Keratinocyte (primary cell): ENCODE measurements at regions not wholly inside any gene's neighbourhood (a gene's known extent, or its start where the extent isn't known, plus 50 kb on each side); places are given as distances from the start of the nearest gene placed in this dataset.

ENCODE experiments used
- DNase-seq: peaks from one replicate; pipeline ENCODE4 v3.0.0-alpha.2; 2011; ENCODE audit warnings: low read depth, missing footprints, low spot score
- FAIRE-seq: peaks from 2 replicates; lab custom pipeline; 2011; peaks lifted over from hg19 to GRCh38; lab: Jason Lieb, UNC
- H2AFZ ChIP-seq: 2 replicates; pipeline ENCODE4 v1.6.0; 2012; ENCODE audit warnings: low read length, control low read depth, inconsistent platforms; ENCODE audit not compliant: control insufficient read depth
- H3K27ac ChIP-seq: 2 replicates; pipeline ENCODE4 v1.5.1; 2011; ENCODE audit warnings: low read length; ENCODE audit not compliant: control insufficient read depth, insufficient read depth
- H3K27me3 ChIP-seq: 3 replicates; pipeline ENCODE4 v1.6.0; 2011; ENCODE audit warnings: low read length; ENCODE audit not compliant: control insufficient read depth, insufficient read depth; ENCODE audit errors: extremely low read depth
- H3K36me3 ChIP-seq, 2 experiments: 2 replicates in 1 of 2; 3 replicates in 1 of 2; pipeline ENCODE4 v1.5.1; 2011; ENCODE audit warnings: low read length in 2 of 2, mild to moderate bottlenecking in 1 of 2; ENCODE audit not compliant: control insufficient read depth in 2 of 2, insufficient read depth in 2 of 2; ENCODE audit errors: extremely low read depth in 1 of 2
- H3K4me1 ChIP-seq: 3 replicates; pipeline ENCODE4 v1.5.1; 2011; ENCODE audit warnings: low read length; ENCODE audit not compliant: control insufficient read depth, insufficient read depth; ENCODE audit errors: extremely low read depth
- H3K4me2 ChIP-seq: 3 replicates; pipeline ENCODE4 v1.6.0; 2011; ENCODE audit warnings: low read depth, low read length; ENCODE audit not compliant: control insufficient read depth, insufficient read depth; ENCODE audit errors: extremely low read depth
- H3K4me3 ChIP-seq, 3 experiments: fragments of 200-600 bp in 1 of 3; sonication (generic) in 1 of 3; 2 replicates in 2 of 3; 3 replicates in 1 of 3; pipeline ENCODE4 v1.5.1; 2011 to 2016; ENCODE audit warnings: low read length in 3 of 3, mild to moderate bottlenecking in 3 of 3, control low read depth in 2 of 3, inconsistent platforms in 1 of 3, low read depth in 1 of 3, mixed read lengths in 1 of 3, mixed run types in 1 of 3, moderate library complexity in 1 of 3; ENCODE audit not compliant: control insufficient read depth in 2 of 3, insufficient read depth in 2 of 3; ENCODE audit errors: extremely low read depth in 1 of 3
- H3K79me2 ChIP-seq: 2 replicates; pipeline ENCODE4 v1.6.0; 2012; ENCODE audit warnings: low read length; ENCODE audit not compliant: control insufficient read depth, insufficient read depth
- H3K9ac ChIP-seq: 3 replicates; pipeline ENCODE4 v1.6.0; 2011; ENCODE audit warnings: low read length; ENCODE audit not compliant: control insufficient read depth, insufficient read depth; ENCODE audit errors: extremely low read depth
- H3K9me1 ChIP-seq: 3 replicates; pipeline ENCODE4 v1.6.0; 2011; ENCODE audit warnings: low read length; ENCODE audit not compliant: control insufficient read depth, insufficient read depth; ENCODE audit errors: extremely low read depth
- H3K9me3 ChIP-seq: 2 replicates; pipeline ENCODE4 v1.5.1; 2012; ENCODE audit warnings: low read depth, low read length; ENCODE audit not compliant: control insufficient read depth
- H4K20me1 ChIP-seq: 3 replicates; pipeline ENCODE4 v1.6.0; 2011; ENCODE audit warnings: low read length; ENCODE audit not compliant: control insufficient read depth, insufficient read depth; ENCODE audit errors: extremely low read depth
- CTCF ChIP-seq, 3 experiments: IDR thresholded peaks in 1 of 3; conservative IDR thresholded peaks in 1 of 3; optimal IDR thresholded peaks in 1 of 3; 2 replicates in 2 of 3; 3 replicates in 1 of 3; pipeline versions ENCODE3 to v1.5.1; 2011; ENCODE audit warnings: low read length in 3 of 3, mild to moderate bottlenecking in 3 of 3, moderate library complexity in 2 of 3, control low read depth in 1 of 3, inconsistent platforms in 1 of 3; ENCODE audit not compliant: insufficient read depth in 2 of 3; ENCODE audit errors: extremely low read depth in 1 of 3
- EZH2 ChIP-seq: IDR thresholded peaks from one replicate; pipeline ENCODE4 v1.6.1; 2012; ENCODE audit warnings: inconsistent platforms, mild to moderate bottlenecking, low read length, moderate library complexity
- dilution Hi-C: fragments of 300-500 bp; cut with MboI; formaldehyde crosslinking; loops from one replicate; pipeline ENCODE4 v1.7.0; 2020; ENCODE audit warnings: low sequenced_read_pairs; ENCODE audit not compliant: extremely low pct_ligation_motif_present

DNA sequence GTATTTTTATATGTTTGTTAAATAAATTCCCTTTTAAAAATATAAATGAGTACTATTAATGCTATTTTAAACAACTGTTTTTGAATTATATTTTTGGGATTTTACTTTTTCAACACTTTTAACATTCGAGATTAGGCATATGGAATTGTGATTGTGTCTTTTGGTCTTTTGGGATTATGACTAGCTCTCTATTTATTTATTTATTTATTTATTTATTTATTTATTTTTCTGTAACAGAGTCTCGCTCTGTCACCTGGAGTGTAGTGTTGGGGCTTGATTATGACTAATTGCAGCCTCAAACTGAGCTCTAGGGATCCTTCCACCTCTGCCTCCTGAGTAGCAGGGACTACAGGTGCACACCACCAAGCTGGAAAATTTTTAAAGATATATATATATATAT, 1101.6 kb downstream of the FAM133A start:
- no peak overlapping the region for H3K9ac ChIP-seq
- H3K4me1 ChIP-seq: no peaks in the 10 kb centered on the region
- H3K4me3 ChIP-seq: no peak overlapping the region
- H3K9me1 ChIP-seq: no peaks in the 10 kb centered on the region
- no peaks in the 10 kb centered on the region for H3K27me3 ChIP-seq
- H4K20me1 ChIP-seq: no peaks in the 10 kb centered on the region
- DNase-seq (no peak), FAIRE-seq (no peak)
- no peaks in the 10 kb centered on the region for H3K79me2 ChIP-seq
- H3K4me2 ChIP-seq: no peak overlapping the region
- no peaks in the 10 kb centered on the region for H3K9me3 ChIP-seq
- no peak overlapping the region for H2AFZ ChIP-seq
- dilution Hi-C loops: no loop called here
- H3K27ac ChIP-seq: no peak overlapping the region
- no peaks in the 10 kb centered on the region for H3K36me3 ChIP-seq
- TF ChIP-seq CTCF (optimal IDR thresholded peaks at IDR 0.05 in 1 of 3, IDR thresholded peaks at IDR 0.05 in 1 of 3, conservative IDR thresholded peaks at IDR 0.05 in 1 of 3; ENCODE audit: extremely low read depth in 1 of 3, insufficient read depth in 2 of 3, low read length in 3 of 3) (no peak), EZH2 (no peak)

DNA sequence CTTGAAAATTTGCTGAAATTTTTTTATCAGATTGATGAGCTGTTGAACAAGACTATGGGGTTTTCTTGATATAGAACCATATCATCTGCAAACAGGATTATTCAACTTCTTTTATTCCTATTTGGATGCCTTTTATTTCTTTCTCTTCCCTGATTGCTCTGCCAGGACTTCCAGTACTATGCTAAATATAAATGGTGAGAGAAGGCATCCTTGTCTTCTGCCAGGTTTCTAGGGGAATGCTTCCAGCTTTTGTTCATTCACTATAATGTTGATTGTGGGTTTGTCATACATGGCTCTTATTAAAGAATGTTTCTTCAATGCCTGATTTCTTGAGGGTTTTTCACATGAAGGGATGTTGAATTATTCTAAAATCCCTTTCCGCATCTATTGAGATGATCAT, 1139.5 kb downstream of the FAM133A start:
- Histone ChIP-seq H4K20me1 (no peaks in the 10 kb centered on the region), H3K9me3 (no peaks in the 10 kb centered on the region), H3K4me2 (no peak overlapping the region), H3K4me1 (no peaks in the 10 kb centered on the region), H3K9me1 (no peaks in the 10 kb centered on the region), H3K27me3 (no peaks in the 10 kb centered on the region), H3K79me2 (no peaks in the 10 kb centered on the region), H2AFZ (no peak overlapping the region), H3K4me3 (no peak overlapping the region), H3K27ac (no peak overlapping the region), H3K9ac (no peak overlapping the region), H3K36me3 (no peaks in the 10 kb centered on the region)
- no peak for TF ChIP-seq EZH2
- no peak for TF ChIP-seq CTCF (optimal IDR thresholded peaks at IDR 0.05 in 1 of 3, IDR thresholded peaks at IDR 0.05 in 1 of 3, conservative IDR thresholded peaks at IDR 0.05 in 1 of 3; ENCODE audit: extremely low read depth in 1 of 3, insufficient read depth in 2 of 3, low read length in 3 of 3)
- DNase-seq (no peak), FAIRE-seq (no peak)
- dilution Hi-C loops: no loop called here
